SK-N-MC (cell line): ENCODE measurements at regions not wholly inside any gene's neighbourhood (a gene's known extent, or its start where the extent isn't known, plus 50 kb on each side); places are given as distances from the start of the nearest gene placed in this dataset.

ENCODE experiments used
- DNase-seq: peaks from one replicate; pipeline ENCODE4 v3.0.0-alpha.2; 2011; ENCODE audit warnings: low read depth, low spot score
- H3K27ac ChIP-seq: fragments of 200-600 bp; sonication (generic); 2 replicates; pipeline ENCODE4 v1.5.1; 2016; ENCODE audit warnings: mixed run types
- H3K36me3 ChIP-seq: fragments of 200-600 bp; sonication (generic); 2 replicates; pipeline ENCODE4 v1.6.1; 2017; ENCODE audit warnings: antibody characterized with exemption, low read length, mixed read lengths; ENCODE audit not compliant: insufficient read depth
- H3K4me3 ChIP-seq: fragments of 200-600 bp; sonication (generic); 2 replicates; pipeline ENCODE4 v1.5.1; 2016
- H3K9ac ChIP-seq: fragments of 200-600 bp; sonication (generic); 2 replicates; pipeline ENCODE4 v1.8.0; 2017; ENCODE audit warnings: mixed run types, mixed read lengths; ENCODE audit not compliant: insufficient read length
- H3K9me3 ChIP-seq: fragments of 200-600 bp; sonication (generic); 2 replicates; pipeline ENCODE4 v1.6.1; 2017; ENCODE audit warnings: low read depth, mild to moderate bottlenecking, antibody characterized with exemption, low read length, moderate library complexity, mixed read lengths
- EZH2 ChIP-seq: fragments of 200-600 bp; sonication (generic); IDR thresholded peaks from one replicate; pipeline ENCODE4 v1.6.1; 2017; ENCODE audit warnings: antibody characterized with exemption
- FOXP2 ChIP-seq: optimal IDR thresholded peaks from 2 replicates; pipeline ENCODE3; 2011; ENCODE audit warnings: mild to moderate bottlenecking, moderate library complexity; ENCODE audit not compliant: insufficient read depth; ENCODE audit errors: extremely low read length, control extremely low read depth
- POLR2AphosphoS5 ChIP-seq: IDR thresholded peaks from 2 replicates; pipeline ENCODE4 v1.6.1; 2012; ENCODE audit warnings: mild to moderate bottlenecking, low read depth, low read length, borderline replicate concordance

DNA sequence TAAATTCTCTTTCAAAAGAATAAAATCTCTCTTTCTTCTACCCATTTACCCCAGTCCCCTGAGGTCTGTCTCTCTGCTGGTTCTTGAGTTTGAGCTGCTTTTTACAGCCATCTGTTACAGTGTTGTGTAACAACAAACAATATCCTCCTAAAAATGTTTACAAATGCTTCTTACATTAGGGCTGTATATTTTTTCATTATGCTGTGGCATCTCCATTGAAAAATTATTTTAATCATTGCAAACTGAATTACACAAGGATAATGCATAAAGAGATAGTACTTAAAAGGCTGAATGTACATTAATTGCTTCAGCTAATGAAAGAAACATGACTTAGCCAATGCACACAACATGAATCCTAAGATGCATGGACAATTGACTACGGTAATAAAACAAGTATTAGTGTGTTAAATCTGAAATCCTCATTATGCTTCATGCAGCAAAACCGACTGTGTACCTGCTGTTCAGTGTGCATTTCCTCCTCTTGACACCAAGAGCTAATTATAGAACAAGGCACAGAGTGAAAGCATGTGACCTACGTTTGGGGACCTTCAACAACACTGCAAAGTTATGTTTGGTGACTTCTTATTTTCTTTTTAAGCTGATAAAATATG, 181.7 kb upstream of the RHOBTB1 start:
- TF ChIP-seq FOXP2 (no peak), POLR2AphosphoS5 (no peak), EZH2 (no peak)
- Histone ChIP-seq H3K4me3 (no peak overlapping the region), H3K36me3 (no peaks in the 10 kb centered on the region), H3K9ac (no peak overlapping the region), H3K27ac (no peak overlapping the region), H3K9me3 (no peaks in the 10 kb centered on the region)
- DNase-seq, result no peak

DNA sequence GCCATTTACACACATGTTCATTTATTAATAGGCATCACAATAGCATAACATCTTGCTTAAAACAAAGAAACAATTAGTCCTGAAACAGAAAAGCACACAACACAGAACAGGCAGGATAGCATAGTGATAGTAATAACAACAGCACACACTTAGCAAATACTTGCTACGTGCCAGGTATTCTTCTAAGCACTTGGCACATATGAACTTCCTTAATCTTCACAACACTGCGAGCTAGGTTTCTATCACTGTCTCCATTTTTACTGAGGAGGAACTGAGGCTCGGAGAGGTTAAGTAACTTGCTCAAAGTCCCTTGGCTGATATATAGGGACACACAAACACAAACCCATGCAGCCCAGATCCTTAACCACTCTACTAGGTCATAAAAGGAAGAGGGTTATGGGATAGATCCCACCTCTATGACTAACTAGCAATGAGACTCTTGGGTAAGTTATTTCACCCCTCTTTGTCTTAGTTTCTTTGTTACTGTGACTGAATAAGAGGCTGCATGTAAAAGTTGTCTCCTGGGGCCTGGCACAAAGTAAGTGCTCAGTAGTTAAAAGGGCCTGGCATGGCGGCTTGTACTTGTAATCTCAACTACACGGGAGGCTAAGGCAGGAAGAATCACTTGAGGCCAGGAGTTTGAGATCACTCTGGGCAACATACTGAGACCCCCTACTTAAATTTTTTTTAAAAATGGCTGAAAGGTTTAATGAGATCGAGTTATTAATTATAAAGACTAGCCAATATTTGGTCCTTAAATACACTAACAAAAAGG, 181.0 kb upstream of the RHOBTB1 start:
- Histone ChIP-seq H3K27ac (no peak overlapping the region), H3K4me3 (no peak overlapping the region), H3K36me3 (no peaks in the 10 kb centered on the region), H3K9me3 (no peaks in the 10 kb centered on the region), H3K9ac (no peak overlapping the region)
- TF ChIP-seq EZH2, result no peak
- TF ChIP-seq POLR2AphosphoS5, result no peak
- no peak for TF ChIP-seq FOXP2
- no peak for DNase-seq

DNA sequence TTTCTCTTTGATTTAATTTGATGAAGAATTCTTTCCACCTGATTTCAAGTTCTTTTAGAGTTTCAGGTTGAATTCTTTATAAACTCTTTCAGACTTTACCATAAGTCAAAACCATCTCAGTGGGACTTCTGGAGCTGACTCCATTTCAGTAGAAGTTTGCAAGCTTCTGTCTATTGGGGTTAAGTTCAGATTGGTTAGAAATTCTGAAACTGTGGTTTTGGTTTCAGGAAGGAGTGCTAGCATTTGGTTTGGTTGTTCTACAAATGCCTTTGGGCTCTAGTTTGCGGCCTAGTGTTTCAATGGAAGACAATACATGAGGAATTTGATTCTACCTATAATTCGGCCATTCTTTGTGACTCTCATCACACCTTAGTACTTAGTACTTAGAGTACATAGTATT, 176.8 kb upstream of the RHOBTB1 start:
- DNase-seq, result no peak
- Histone ChIP-seq H3K9me3 (no peaks in the 10 kb centered on the region), H3K36me3 (no peaks in the 10 kb centered on the region), H3K27ac (no peak overlapping the region), H3K4me3 (no peak overlapping the region), H3K9ac (no peak overlapping the region)
- TF ChIP-seq EZH2, result no peak
- no peak for TF ChIP-seq FOXP2
- TF ChIP-seq POLR2AphosphoS5, result no peak

- no peaks in the 10 kb centered on the region for H3K9me3 ChIP-seq
- no peak overlapping the region for H3K9ac ChIP-seq
- no peak for DNase-seq
- no peaks in the 10 kb centered on the region for H3K36me3 ChIP-seq
- no peak overlapping the region for H3K4me3 ChIP-seq
- no peak overlapping the region for H3K27ac ChIP-seq
- TF ChIP-seq EZH2 (no peak), FOXP2 (no peak), POLR2AphosphoS5 (no peak)
Measured at GRCh38 chr10:61119573-61119972, 175.6 kb upstream of the RHOBTB1 start.

DNA sequence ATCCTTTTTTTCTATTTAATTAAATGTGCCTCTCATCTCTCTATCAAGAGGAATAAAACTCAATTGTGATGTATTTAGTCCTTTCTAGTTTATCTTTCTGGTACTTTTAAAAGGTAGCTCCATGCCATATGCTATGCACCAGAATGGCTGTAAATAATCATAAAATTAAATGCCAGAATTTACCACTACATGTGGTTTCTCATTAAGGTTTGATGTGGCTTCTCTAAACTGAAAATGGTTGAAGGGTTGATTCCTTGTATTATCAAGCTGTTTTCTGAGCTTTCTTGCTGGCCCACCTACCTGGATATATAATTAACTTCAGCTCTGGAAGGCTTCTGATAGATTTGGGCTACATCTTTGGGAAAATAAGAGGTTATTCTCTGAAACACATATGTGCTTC, 171.9 kb upstream of the RHOBTB1 start:
- DNase-seq, result no peak
- H3K4me3 ChIP-seq, result no peak overlapping the region
- no peak overlapping the region for H3K9ac ChIP-seq
- H3K27ac ChIP-seq, result no peak overlapping the region
- no peaks in the 10 kb centered on the region for H3K9me3 ChIP-seq
- no peaks in the 10 kb centered on the region for H3K36me3 ChIP-seq
- TF ChIP-seq EZH2 (no peak), POLR2AphosphoS5 (no peak), FOXP2 (no peak)

GRCh38 chr10:61112771-61113170, 168.8 kb upstream of the RHOBTB1 start:
- TF ChIP-seq POLR2AphosphoS5 (no peak), FOXP2 (no peak), EZH2 (no peak)

GRCh38 chr10:61110936-61111335, 167.0 kb upstream of the RHOBTB1 start:
- no peak for TF ChIP-seq POLR2AphosphoS5
- no peak for TF ChIP-seq FOXP2
- no peak for TF ChIP-seq EZH2
- Histone ChIP-seq H3K4me3 (no peak overlapping the region), H3K9ac (no peak overlapping the region), H3K36me3 (no peaks in the 10 kb centered on the region), H3K27ac (no peak overlapping the region), H3K9me3 (no peaks in the 10 kb centered on the region)
- no peak for DNase-seq

More at GRCh38 chr10:61112771-61113170, 168.8 kb upstream of the RHOBTB1 start:
- Histone ChIP-seq H3K36me3 (no peaks in the 10 kb centered on the region), H3K9me3 (no peaks in the 10 kb centered on the region), H3K4me3 (no peak overlapping the region), H3K9ac (no peak overlapping the region), H3K27ac (no peak overlapping the region)
- no peak for DNase-seq

GRCh38 chr10:61110188-61110844, 166.3 kb upstream of the RHOBTB1 start:
- DNase-seq, result no peak
- Histone ChIP-seq H3K27ac (no peak overlapping the region), H3K4me3 (no peak overlapping the region), H3K9ac (no peak overlapping the region), H3K9me3 (no peaks in the 10 kb centered on the region), H3K36me3 (no peaks in the 10 kb centered on the region)
- TF ChIP-seq EZH2 (no peak), POLR2AphosphoS5 (no peak), FOXP2 (no peak)

GRCh38 chr10:61108915-61109314, 164.9 kb upstream of the RHOBTB1 start:
- no peak overlapping the region for H3K9ac ChIP-seq
- no peak for DNase-seq
- no peaks in the 10 kb centered on the region for H3K36me3 ChIP-seq
- no peak overlapping the region for H3K4me3 ChIP-seq
- no peak overlapping the region for H3K27ac ChIP-seq
- no peak for TF ChIP-seq FOXP2
- TF ChIP-seq POLR2AphosphoS5, result no peak
- no peak for TF ChIP-seq EZH2
- H3K9me3 ChIP-seq, result no peaks in the 10 kb centered on the region
